ENCODE measurements at regions not wholly inside any gene's neighbourhood (a gene's known extent, or its start where the extent isn't known, plus 50 kb on each side); places are given as distances from the start of the nearest gene placed in this dataset.

GRCh38 chr18:7298149-7298548, 67.3 kb downstream of the LRRC30 start:
- Histone ChIP-seq H3K79me2 (ENCODE audit: low read depth) (no peaks in the 10 kb centered on the region), H3K9me2 (ENCODE audit: insufficient read depth) (no peaks in the 10 kb centered on the region), H3K4me3 (no peak overlapping the region), H3K4me1 (replicated peaks; ENCODE audit: insufficient read depth) (no peaks in the 10 kb centered on the region), H3K27me3 (ENCODE audit: insufficient read depth, low read depth) (no peaks in the 10 kb centered on the region), H3K4me2 (no peak overlapping the region), H4K20me1 (ENCODE audit: insufficient read depth) (no peaks in the 10 kb centered on the region), H2AFZ (no peak overlapping the region), H3K36me3 (ENCODE audit: low read depth) (no peaks in the 10 kb centered on the region), H3K9me3 (ENCODE audit: insufficient read depth, low read depth) (peaks cover 13% of the 10 kb centered on the region), H3K27ac (no peak overlapping the region), H3F3A (ENCODE audit: insufficient read depth, low read depth) (peaks cover 3% of the 10 kb centered on the region; the same call in 1 of the 2 replicates)
- intact Hi-C loops (cut with micrococcal nuclease; ENCODE audit: unreplicated experiment), result no loop called here
- POLR2A ChIA-PET (ENCODE audit: unreplicated experiment), result interaction anchor here (0.7 kb wide), 1 partner anchor 135 kb away, joined by 7 read pairs; no protein-coding TSS in a partner anchor
- TF ChIP-seq EZH2 (IDR thresholded peaks at IDR 0.05; ENCODE audit: low read depth), result no peak
- TF ChIP-seq, protein P1, sequence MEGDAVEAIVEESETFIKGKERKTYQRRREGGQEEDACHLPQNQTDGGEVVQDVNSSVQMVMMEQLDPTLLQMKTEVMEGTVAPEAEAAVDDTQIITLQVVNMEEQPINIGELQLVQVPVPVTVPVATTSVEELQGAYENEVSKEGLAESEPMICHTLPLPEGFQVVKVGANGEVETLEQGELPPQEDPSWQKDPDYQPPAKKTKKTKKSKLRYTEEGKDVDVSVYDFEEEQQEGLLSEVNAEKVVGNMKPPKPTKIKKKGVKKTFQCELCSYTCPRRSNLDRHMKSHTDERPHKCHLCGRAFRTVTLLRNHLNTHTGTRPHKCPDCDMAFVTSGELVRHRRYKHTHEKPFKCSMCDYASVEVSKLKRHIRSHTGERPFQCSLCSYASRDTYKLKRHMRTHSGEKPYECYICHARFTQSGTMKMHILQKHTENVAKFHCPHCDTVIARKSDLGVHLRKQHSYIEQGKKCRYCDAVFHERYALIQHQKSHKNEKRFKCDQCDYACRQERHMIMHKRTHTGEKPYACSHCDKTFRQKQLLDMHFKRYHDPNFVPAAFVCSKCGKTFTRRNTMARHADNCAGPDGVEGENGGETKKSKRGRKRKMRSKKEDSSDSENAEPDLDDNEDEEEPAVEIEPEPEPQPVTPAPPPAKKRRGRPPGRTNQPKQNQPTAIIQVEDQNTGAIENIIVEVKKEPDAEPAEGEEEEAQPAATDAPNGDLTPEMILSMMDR (conservative IDR thresholded peaks at IDR 0.05), result no peak
- no TSS peak for BruUV-seq (replicated peaks)
- DNase-seq, result no peak
- CTCF ChIA-PET, result no interaction called here

DNA sequence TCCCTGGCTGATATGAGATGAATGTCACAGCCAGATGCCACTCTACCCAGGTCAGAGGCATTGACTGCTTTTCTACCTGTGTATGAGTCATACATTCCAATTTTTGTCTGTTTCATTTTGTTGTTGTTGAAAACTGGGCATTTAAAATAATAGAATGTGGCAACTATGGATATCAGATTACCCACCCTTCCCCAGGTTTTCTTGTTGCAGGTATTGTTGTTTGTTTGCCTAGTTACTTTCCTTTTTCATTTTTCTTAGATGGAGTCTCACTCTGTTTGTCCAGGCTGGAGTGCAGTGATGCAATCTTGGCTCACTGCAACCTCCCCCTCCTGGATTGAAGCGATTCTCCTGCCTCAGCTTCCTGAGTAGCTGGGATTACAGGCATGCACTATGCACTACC, 70.2 kb downstream of the LRRC30 start:
- Histone ChIP-seq H3K9me3 (ENCODE audit: insufficient read depth, low read depth) (peaks cover 2% of the 10 kb centered on the region; the same call in 1 of the 2 replicates), H3K4me1 (replicated peaks; ENCODE audit: insufficient read depth) (no peaks in the 10 kb centered on the region), H3K4me2 (no peak overlapping the region), H3K9me2 (ENCODE audit: insufficient read depth) (no peaks in the 10 kb centered on the region), H3K27me3 (ENCODE audit: insufficient read depth, low read depth) (peaks cover 8% of the 10 kb centered on the region), H4K20me1 (ENCODE audit: insufficient read depth) (no peaks in the 10 kb centered on the region), H3K36me3 (ENCODE audit: low read depth) (no peaks in the 10 kb centered on the region), H2AFZ (no peak overlapping the region), H3K27ac (no peak overlapping the region), H3K79me2 (ENCODE audit: low read depth) (no peaks in the 10 kb centered on the region), H3K4me3 (no peak overlapping the region; the same call in 1 of the 2 replicates), H3F3A (ENCODE audit: insufficient read depth, low read depth) (peaks cover 3% of the 10 kb centered on the region; the same call in 1 of the 2 replicates)
- ChIA-PET CTCF (no interaction called here), POLR2A (ENCODE audit: unreplicated experiment) (no interaction called here)
- no TSS peak for BruUV-seq (replicated peaks)
- intact Hi-C loops (cut with micrococcal nuclease; ENCODE audit: unreplicated experiment), result loop anchor here (2.0 to 10.0 kb wide), 2 partner anchors 34 to 114 kb away; no protein-coding TSS in a partner anchor
- DNase-seq, result peak in 1 of 2 experiments; percentile 41
- TF ChIP-seq EZH2 (IDR thresholded peaks at IDR 0.05; ENCODE audit: low read depth), result no peak
- TF ChIP-seq, protein P1 (conservative IDR thresholded peaks at IDR 0.05), result no peak

DNA sequence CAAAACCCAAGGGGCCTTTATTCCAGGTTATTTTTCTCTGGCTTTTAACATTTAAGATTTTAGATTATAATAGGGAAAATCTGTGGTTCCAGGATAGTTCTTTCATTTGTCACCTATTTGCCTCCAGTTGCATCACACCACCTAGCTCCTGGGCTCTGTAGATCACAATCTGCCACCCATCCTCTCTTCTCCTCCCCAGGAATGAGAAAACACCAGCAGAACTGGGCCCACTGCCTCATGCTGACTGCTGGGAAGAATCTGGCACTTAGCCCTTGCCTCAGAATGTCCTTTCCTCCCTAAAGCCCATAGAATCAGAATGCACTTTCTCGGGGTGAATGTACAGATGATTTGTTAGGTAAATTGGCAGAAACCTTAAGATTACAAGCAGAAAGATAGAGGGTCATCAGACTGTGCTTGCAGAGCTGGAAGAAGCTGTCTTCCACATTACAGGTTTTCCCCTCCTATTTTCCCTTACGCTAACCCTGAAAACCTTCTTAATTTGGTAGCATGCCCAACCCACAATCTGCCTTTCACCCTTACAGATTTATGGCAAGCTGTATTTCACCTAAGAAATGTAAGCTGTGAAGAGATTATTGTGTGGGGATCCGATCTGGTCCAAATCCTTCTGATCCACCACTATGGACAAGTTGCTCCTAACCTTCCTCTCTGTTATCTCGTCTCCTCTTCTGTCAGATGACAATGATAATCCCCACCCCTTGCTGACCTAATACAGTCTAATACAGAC, 72.6 kb downstream of the LRRC30 start:
- Histone ChIP-seq H3K9me2 (ENCODE audit: insufficient read depth) (no peaks in the 10 kb centered on the region), H3K27me3 (ENCODE audit: insufficient read depth, low read depth) (peaks cover 8% of the 10 kb centered on the region), H3K9me3 (ENCODE audit: insufficient read depth, low read depth) (no peaks in the 10 kb centered on the region), H3F3A (ENCODE audit: insufficient read depth, low read depth) (peaks cover 3% of the 10 kb centered on the region; the same call in 1 of the 2 replicates), H3K79me2 (ENCODE audit: low read depth) (no peaks in the 10 kb centered on the region), H4K20me1 (ENCODE audit: insufficient read depth) (no peaks in the 10 kb centered on the region), H2AFZ (no peak overlapping the region), H3K4me1 (replicated peaks; ENCODE audit: insufficient read depth) (no peaks in the 10 kb centered on the region), H3K27ac (no peak overlapping the region), H3K36me3 (ENCODE audit: low read depth) (no peaks in the 10 kb centered on the region), H3K4me2 (no peak overlapping the region), H3K4me3 (no peak overlapping the region)
- peak in 1 of 2 experiments; percentile 14 for DNase-seq
- intact Hi-C loops (cut with micrococcal nuclease; ENCODE audit: unreplicated experiment), result loop anchor here (10.0 kb wide), 1 partner anchor 111 kb away; no protein-coding TSS in a partner anchor
- CTCF ChIA-PET, result no interaction called here
- TF ChIP-seq, protein P1 (conservative IDR thresholded peaks at IDR 0.05), result no peak
- no peak for TF ChIP-seq EZH2 (IDR thresholded peaks at IDR 0.05; ENCODE audit: low read depth)
- no TSS peak for BruUV-seq (replicated peaks)
- POLR2A ChIA-PET (ENCODE audit: unreplicated experiment), result no interaction called here

All from PC-9 (cell line).